Activated T-cell treated with anti-CD3 and anti-CD28 coated beads for 4 hours (primary cell): ENCODE measurements at regions not wholly inside any gene's neighbourhood (a gene's known extent, or its start where the extent isn't known, plus 50 kb on each side); places are given as distances from the start of the nearest gene placed in this dataset.

Source experiments
- DNase-seq: peaks from one replicate; pipeline ENCODE4 v3.0.0-alpha.2; 2020

DNA sequence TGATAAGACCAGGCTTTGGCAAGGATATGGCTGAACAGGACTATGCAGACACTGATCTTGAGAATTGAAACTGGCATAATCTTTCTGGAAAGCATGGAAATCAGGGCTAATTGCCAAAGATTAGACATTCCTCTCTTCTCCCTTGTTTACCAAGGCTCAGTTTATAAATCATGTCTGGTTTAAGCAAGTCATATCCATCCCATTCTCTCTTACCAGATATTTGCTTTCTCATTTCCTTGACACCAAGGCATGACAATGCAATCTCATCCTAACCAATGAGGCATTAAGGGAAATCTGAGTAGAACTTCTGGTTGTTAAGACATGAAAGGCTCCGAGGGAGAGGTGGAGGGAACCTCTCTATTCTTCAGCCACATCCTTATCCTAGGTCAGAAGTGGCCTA is 110.3 kb upstream of the CEP85L start:
- no peak for DNase-seq

DNA sequence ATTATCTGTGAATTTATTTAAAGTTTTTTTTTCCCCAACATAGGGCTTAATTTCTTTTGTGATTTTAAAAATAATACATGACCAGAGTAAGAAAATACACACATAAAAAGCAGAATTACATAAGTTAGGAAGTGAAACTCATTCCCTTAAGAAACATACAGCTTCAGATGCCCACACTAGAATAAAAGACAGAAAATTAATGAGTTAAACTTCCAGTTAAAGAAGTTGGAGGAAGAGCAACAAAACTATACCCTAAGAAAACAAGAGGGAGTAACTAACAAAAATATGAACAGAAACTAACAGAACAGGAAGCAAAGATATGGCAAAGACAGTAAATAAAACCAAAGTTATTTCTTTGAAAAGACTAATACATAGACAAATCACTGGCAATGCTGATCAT is 107.6 kb upstream of the CEP85L start:
- no peak for DNase-seq

DNA sequence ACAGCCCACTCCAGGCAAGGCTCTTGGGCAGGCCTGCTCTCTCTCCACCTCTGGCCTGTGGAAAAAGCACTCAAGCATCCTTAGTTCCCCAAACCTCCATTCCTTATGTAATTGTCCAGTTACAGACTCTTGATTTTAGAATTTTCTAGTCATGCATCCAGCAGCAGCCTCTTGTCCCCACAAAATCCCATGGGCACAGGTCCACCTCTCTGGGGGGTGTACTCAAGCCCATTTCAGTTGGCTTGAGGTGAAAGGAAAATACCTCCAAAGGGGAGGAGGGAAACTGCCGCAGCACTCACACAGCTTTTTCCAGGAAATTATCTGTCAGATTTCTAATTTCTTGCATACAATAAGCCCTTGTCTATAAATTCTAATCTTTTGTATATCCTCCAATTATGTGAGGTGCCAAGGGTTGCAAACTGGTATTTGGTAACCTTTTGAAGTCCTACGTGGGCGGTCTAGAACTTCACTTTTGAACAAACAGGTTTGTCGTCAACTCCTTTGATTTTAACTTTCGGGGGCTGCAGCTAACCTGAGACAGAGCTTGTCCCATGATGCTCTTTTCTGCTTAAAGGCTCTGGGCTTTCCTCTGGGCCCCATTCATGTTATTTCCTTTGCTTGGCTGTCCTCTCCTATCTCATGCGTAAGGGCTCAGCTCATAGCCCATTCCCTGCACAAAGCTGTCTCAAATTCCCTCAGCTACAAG is 104.7 kb upstream of the CEP85L start:
- DNase-seq, result no peak

DNA sequence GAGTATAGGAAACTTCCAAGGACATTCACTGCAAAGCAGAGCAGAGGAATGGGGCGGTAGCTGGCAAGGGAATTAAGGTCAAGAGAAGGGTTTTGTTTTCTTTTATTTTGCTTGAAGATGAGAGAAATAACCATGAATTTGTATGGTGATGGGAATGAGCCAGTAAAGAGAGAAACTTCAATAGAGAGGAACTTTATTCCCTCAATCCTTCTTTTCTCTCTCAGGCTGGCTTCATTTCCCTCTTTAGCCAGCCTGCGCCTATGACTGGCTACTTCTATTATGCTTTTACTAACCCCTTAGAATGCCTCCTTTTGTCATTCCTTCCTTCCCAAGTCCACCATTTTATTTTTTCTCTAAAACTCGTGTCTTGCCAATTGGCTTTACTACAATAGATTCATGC is 101.4 kb upstream of the CEP85L start:
- DNase-seq, result no peak

DNA sequence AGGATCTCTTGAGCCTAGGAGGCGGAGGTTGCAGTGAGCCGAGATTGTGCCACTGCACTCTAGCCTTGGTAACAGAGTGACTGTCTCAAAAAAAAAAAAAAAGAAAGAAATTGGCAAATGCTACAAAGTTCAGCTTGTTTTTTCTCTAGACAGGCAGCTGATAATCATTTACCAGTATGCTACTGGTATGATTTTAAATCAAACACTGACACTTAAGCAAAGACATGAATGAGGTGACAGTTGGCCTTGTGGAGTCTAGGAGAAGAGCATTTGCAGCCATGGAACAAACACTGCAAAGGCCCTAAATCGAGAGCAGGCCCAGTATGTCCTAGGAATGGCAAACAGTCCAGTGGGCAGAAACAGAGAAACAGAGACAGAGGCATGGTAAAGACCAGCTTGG is 99.7 kb upstream of the CEP85L start:
- DNase-seq, result no peak

DNA sequence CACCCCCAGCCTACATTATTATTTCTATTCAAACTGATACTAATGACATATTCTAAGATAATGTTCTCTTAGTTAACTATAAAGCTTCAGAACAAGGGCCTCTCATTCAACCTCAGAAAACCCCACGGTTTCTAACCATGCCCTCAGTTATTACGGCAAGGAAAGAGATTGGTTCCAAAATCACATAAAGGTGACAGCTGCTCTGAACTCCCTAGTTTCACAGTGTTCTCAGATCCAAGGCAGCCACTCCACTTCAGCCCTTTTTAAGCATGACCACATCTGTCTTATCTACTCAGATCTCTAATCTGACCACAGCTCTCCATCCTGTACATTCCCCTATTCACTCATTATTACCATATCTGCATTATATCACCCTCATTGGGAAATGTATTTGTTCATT is 98.8 kb upstream of the CEP85L start:
- DNase-seq, result no peak

- no peak for DNase-seq
These were observed 97.1 kb upstream of the CEP85L start for GRCh38 chr6:118748311-118749062.

GRCh38 chr6:118746825-118747174 is 95.4 kb upstream of the CEP85L start:
- no peak for DNase-seq

DNA sequence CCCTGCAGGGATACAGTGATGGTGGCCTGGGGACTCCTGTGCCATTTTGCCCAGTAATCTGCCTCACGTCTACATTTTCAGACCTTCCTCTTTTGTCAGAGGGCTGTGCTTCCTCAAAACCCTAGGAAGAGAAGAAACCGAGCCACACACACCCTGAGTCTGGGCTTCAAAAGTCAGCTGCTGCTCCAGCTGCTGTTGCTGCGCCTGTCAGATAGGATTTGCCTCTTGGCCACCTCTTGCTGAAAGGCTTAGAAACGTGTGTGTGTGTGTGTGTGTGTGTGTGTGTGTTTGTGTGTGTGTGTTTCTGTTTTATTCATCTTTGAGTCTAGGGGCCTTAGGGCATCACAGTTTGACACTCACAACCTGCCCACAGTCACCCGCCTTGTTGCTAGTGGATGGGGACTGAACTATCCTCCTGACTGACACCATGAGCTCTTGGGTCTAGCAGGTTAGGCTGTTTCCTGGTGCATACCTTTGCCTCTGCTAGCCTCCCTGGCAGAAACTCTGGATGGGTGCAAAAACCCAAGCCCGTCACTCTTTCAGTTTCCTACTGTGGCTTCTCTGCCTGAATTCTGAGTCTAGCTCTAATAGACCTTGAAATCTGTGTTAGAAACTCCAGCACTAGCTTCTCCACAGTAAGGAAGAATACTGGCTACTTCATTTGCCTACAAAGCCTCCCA is 94.9 kb upstream of the CEP85L start:
- no peak for DNase-seq

- DNase-seq, result no peak
These were observed 93.8 kb upstream of the CEP85L start for GRCh38 chr6:118745156-118745555.

GRCh38 chr6:118744261-118744941 is 93.0 kb upstream of the CEP85L start:
- no peak for DNase-seq

GRCh38 chr6:118743746-118744145 is 92.4 kb upstream of the CEP85L start:
- DNase-seq, result no peak

DNA sequence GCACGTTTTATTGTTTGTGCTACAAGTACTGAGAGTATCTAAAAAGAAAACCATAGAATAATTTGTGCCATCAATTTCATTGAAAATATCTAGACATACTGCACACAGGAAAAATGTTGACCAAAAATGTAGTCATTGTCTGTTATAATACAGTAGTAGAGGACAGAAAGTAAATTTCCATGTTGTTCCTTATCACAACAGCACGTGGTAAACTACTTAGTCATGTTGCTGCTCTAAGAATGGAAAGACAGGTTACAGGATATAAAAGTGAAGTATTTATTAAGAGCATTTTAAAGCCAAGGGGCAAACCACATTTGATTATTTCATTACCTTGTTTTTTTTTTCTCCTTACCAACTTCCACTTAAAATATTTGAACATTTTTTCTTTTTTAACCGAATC is 89.0 kb upstream of the CEP85L start:
- no peak for DNase-seq

GRCh38 chr6:118739696-118740353 is 88.4 kb upstream of the CEP85L start:
- DNase-seq, result no peak

- DNase-seq, result no peak
These were observed 85.0 kb upstream of the CEP85L start for GRCh38 chr6:118736440-118736839.

DNA sequence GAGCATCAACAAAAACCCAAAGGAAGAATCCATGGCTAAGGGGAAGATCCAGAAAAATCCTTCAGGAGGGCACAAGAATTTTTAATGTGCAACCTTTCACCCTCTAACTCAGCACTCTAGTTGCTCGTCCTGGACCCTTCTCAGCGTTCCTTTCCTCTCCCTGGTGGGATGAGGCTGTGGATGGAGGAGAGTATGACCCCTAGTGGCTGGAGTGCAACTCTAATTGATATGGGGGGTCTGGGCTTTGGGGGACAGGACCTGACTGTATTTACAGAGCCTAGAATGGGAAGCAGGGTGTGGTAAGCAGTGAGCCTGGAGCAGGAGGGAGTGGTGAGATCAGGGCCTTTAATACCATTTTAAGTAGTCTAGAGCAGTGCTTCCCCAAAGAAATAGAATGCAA is 83.9 kb upstream of the CEP85L start:
- DNase-seq, result no peak

DNA sequence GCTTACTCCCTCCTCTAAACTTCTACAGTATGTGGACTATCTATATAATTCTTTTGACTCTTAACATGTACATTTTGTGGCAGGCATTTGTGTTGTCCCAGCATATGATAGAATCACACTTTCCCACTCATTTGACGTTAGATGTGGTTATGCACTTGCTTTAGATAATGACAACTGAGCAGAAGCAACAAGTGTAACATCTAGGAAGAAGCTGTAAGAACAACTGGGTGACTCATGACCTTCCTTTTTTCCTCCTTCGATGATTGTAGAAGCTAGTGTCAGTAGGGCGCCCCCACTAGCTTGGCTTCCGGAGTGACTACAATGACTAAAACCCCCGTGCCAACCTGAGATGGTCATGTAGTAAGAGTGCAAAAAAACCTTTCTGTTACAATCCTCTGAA is 74.6 kb upstream of the CEP85L start:
- peak; percentile 67 for DNase-seq

- DNase-seq, result no peak
These were observed 72.8 kb upstream of the CEP85L start for GRCh38 chr6:118724211-118724610.

- DNase-seq, result no peak
These were observed 71.7 kb upstream of the CEP85L start for GRCh38 chr6:118722829-118723813.

DNA sequence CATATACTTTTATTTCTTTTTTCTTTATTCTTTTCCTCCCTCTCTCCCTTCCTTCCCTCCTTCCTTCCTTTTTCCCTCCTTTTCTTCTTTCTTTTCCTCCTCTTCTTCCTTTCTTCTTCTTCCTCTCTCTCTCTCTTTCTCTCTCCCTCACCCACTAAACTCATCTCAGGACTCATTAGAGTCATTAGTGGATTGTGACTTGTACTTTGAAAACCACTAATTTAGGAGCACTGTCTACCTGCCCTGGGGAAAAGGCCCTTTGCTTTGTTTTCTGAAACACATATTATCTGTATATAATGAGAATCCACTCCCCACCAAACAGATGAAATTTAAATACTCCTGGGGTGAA is 68.7 kb upstream of the CEP85L start:
- DNase-seq, result no peak

- no peak for DNase-seq
These were observed 68.1 kb upstream of the CEP85L start for GRCh38 chr6:118719351-118720124.
